Activated CD4-positive, alpha-beta T cell treated with anti-CD3 and anti-CD28 coated beads, Interleukin-2, amount 50 U/mL, for 48 hours (primary cell): ENCODE measurements at regions not wholly inside any gene's neighbourhood (a gene's known extent, or its start where the extent isn't known, plus 50 kb on each side); places are given as distances from the start of the nearest gene placed in this dataset.

Source experiments
- DNase-seq, 2 experiments: peaks; one replicate each; pipeline ENCODE4 v3.0.0-alpha.2; 2020

GRCh38 chr13:63999614-64000305, 2584.1 kb upstream of the PCDH20 start:
- no peak for DNase-seq

GRCh38 chr13:63983366-63983765, 2567.7 kb upstream of the PCDH20 start:
- no peak for DNase-seq

- no peak for DNase-seq
Measured at GRCh38 chr13:63979951-63980350, 2564.3 kb upstream of the PCDH20 start.

GRCh38 chr13:63972328-63972727, 2556.7 kb upstream of the PCDH20 start:
- DNase-seq = no peak

- no peak for DNase-seq
Measured at GRCh38 chr13:63954683-63955082, 2539.0 kb upstream of the PCDH20 start.

- DNase-seq = no peak
Measured at GRCh38 chr13:63948045-63948444, 2532.4 kb upstream of the PCDH20 start.

- DNase-seq = no peak
Measured at GRCh38 chr13:63944911-63945310, 2529.3 kb upstream of the PCDH20 start.

GRCh38 chr13:63942372-63942771, 2526.7 kb upstream of the PCDH20 start:
- DNase-seq = no peak

GRCh38 chr13:63938851-63939250, 2523.2 kb upstream of the PCDH20 start:
- no peak for DNase-seq

GRCh38 chr13:63910511-63910910, 2494.9 kb upstream of the PCDH20 start:
- no peak for DNase-seq

- no peak for DNase-seq
Measured at GRCh38 chr13:63909726-63910375, 2494.2 kb upstream of the PCDH20 start.

- no peak for DNase-seq
Measured at GRCh38 chr13:63902141-63902540, 2486.5 kb upstream of the PCDH20 start.

- DNase-seq = no peak
Measured at GRCh38 chr13:63901630-63902029, 2486.0 kb upstream of the PCDH20 start.

- no peak for DNase-seq
Measured at GRCh38 chr13:63900406-63900805, 2484.8 kb upstream of the PCDH20 start.

GRCh38 chr13:63896321-63896720, 2480.7 kb upstream of the PCDH20 start:
- DNase-seq = no peak

- DNase-seq = no peak
Measured at GRCh38 chr13:63882052-63882451, 2466.4 kb upstream of the PCDH20 start.

- DNase-seq = no peak
Measured at GRCh38 chr13:63880705-63881104, 2465.1 kb upstream of the PCDH20 start.

GRCh38 chr13:63873936-63874335, 2458.3 kb upstream of the PCDH20 start:
- DNase-seq = no peak

- no peak for DNase-seq
Measured at GRCh38 chr13:63864171-63864902, 2448.7 kb upstream of the PCDH20 start.

GRCh38 chr13:63855457-63856118, 2439.9 kb upstream of the PCDH20 start:
- DNase-seq = no peak

GRCh38 chr13:63853816-63854215, 2438.2 kb upstream of the PCDH20 start:
- no peak for DNase-seq

- DNase-seq = no peak
Measured at GRCh38 chr13:63851526-63851925, 2435.9 kb upstream of the PCDH20 start.
